K562 (cell line): ENCODE measurements at regions not wholly inside any gene's neighbourhood (a gene's known extent, or its start where the extent isn't known, plus 50 kb on each side); places are given as distances from the start of the nearest gene placed in this dataset.

Experiments
- ATAC-seq: fragments of 200-7000 bp; cut with Tn5 transposase; 3 replicates; pipeline ENCODE4 v1.9.1; 2020; ENCODE audit warnings: moderate library complexity
- BruUV-seq: library from RNA; stranded (reverse); fragments of 400-500 nt; replicated peaks from 2 replicates; lab custom pipeline; 2021; lab: Mats Ljungman, UMichigan
- CTCF ChIA-PET: fragments of 300-600 bp; formaldehyde crosslinking; extraction: SDS; loops from one replicate; lab custom pipeline; 2021; ENCODE audit warnings: low intra/inter-chr PET ratio; lab: Yijun Ruan, JAX
- POLR2A ChIA-PET: fragments of 300-600, 350-650 bp; sonication (Branson Sonifier 250); formaldehyde crosslinking; extraction: SDS; loops from one replicate; lab custom pipeline; 2021; ENCODE audit warnings: antibody characterized with exemption, inconsistent platforms; lab: Yijun Ruan, JAX
- DNase-seq, 4 experiments: peaks; one replicate each; pipeline versions ENCODE4 v3.0.0 to v3.0.0-alpha.2; 2011 to 2018; ENCODE audit warnings: low spot score in 3 of 4, mixed read lengths in 3 of 4; ENCODE audit errors: extremely low read depth in 1 of 4
- FAIRE-seq: peaks from 2 replicates; lab custom pipeline; 2011; peaks lifted over from hg19 to GRCh38; lab: Jason Lieb, UNC
- H2AFZ ChIP-seq: 2 replicates; pipeline ENCODE4 v1.6.0; 2011; ENCODE audit warnings: low read depth, low read length, control low read depth, inconsistent platforms
- H3K27ac ChIP-seq: fragments of 200-600 bp; 3 replicates; pipeline ENCODE4 v1.8.0; 2011; ENCODE audit warnings: low read depth, mild to moderate bottlenecking, control low read depth, inconsistent platforms, low read length, moderate library complexity, mixed read lengths; ENCODE audit errors: extremely low read depth
- H3K27me3 ChIP-seq, 2 experiments: fragments of 300-600 bp in 1 of 2; 2 replicates in 1 of 2; 3 replicates in 1 of 2; pipeline versions ENCODE4 v1.6.0 to v1.8.0; 2011; ENCODE audit warnings: inconsistent platforms in 2 of 2, low read length in 2 of 2, mild to moderate bottlenecking in 1 of 2, mixed read lengths in 1 of 2, moderate library complexity in 1 of 2; ENCODE audit not compliant: control insufficient read depth in 2 of 2, insufficient read depth in 2 of 2
- H3K36me3 ChIP-seq: fragments of 300-600 bp; 3 replicates; pipeline ENCODE4 v1.8.0; 2011; ENCODE audit warnings: mild to moderate bottlenecking, low read length, inconsistent platforms; ENCODE audit not compliant: control insufficient read depth, insufficient read depth
- H3K4me1 ChIP-seq, 2 experiments: fragments of 200-600 bp in 1 of 2; replicated peaks in 1 of 2; 2 replicates in 1 of 2; 3 replicates in 1 of 2; pipeline versions ENCODE4 v1.5.1 to v1.8.0; 2011; ENCODE audit warnings: inconsistent platforms in 2 of 2, low read length in 2 of 2, mild to moderate bottlenecking in 1 of 2, mixed read lengths in 1 of 2, moderate library complexity in 1 of 2; ENCODE audit not compliant: control insufficient read depth in 2 of 2, insufficient read depth in 2 of 2
- H3K4me2 ChIP-seq: 2 replicates; pipeline ENCODE4 v1.6.1; 2011; ENCODE audit warnings: low read length, control low read depth, inconsistent platforms, mixed read lengths; ENCODE audit not compliant: insufficient read depth
- H3K4me3 ChIP-seq: fragments of 200-600 bp; sonication (generic), shearing (Covaris generic); 2 replicates; pipeline ENCODE4 v1.5.1; 2016; ENCODE audit warnings: control low read depth, inconsistent platforms
- H3K79me2 ChIP-seq: fragments of 200-600 bp; 3 replicates; pipeline ENCODE4 v1.8.0; 2011; ENCODE audit warnings: low read length, inconsistent platforms; ENCODE audit not compliant: control insufficient read depth, insufficient read depth
- H3K9ac ChIP-seq, 2 experiments: 2 replicates each; pipeline versions ENCODE4 v1.6.0 to v1.6.1; 2011; ENCODE audit warnings: low read depth in 2 of 2, low read length in 2 of 2, control low read depth in 1 of 2, inconsistent platforms in 1 of 2, mild to moderate bottlenecking in 1 of 2, mixed read lengths in 1 of 2; ENCODE audit not compliant: insufficient read depth in 1 of 2
- H3K9me1 ChIP-seq: one replicate; pipeline ENCODE4 v1.6.0; 2011; ENCODE audit warnings: inconsistent platforms, mild to moderate bottlenecking, low read length, moderate library complexity; ENCODE audit not compliant: control insufficient read depth, insufficient read depth
- H3K9me3 ChIP-seq: replicated peaks from 2 replicates; pipeline ENCODE4 v1.5.1; 2011; ENCODE audit warnings: low read depth, low read length, inconsistent platforms; ENCODE audit not compliant: control insufficient read depth, insufficient read depth
- H4K20me1 ChIP-seq: replicated peaks from 2 replicates; pipeline ENCODE4 v1.6.1; 2011; ENCODE audit warnings: low read length, inconsistent platforms, mixed read lengths; ENCODE audit not compliant: control insufficient read depth, insufficient read depth
- CBFA2T3 ChIP-seq: fragments of 450-650 bp; IDR thresholded peaks from 2 replicates; pipeline ENCODE4 v1.6.1; 2017
- CHAMP1 ChIP-seq: fragments of 450-650 bp; IDR thresholded peaks from 2 replicates; pipeline ENCODE4 v1.6.1; 2016; ENCODE audit warnings: mild to moderate bottlenecking
- CREBBP ChIP-seq: IDR thresholded peaks from one replicate; pipeline ENCODE4 v1.6.1; 2012; ENCODE audit warnings: low read depth, mild to moderate bottlenecking, control low read depth, inconsistent platforms, low read length
- ELF1 ChIP-seq: fragments of 200-800 bp; sonication (Bioruptor generic); IDR thresholded peaks from 2 replicates; pipeline ENCODE4 v1.6.1; 2016; ENCODE audit warnings: missing genetic modification characterization, missing compliant biosample characterization
- PRDM10 ChIP-seq: fragments of 450-650 bp; IDR thresholded peaks from 2 replicates; pipeline ENCODE4 v1.6.1; 2018; ENCODE audit not compliant: partially characterized antibody
- WGBS: fragments of 100-300 bp; shearing (Covaris generic); methylation state at CpG from one replicate; pipeline ENCODE4 v1.1.6; 2016; ENCODE audit warnings: low coverage, mixed read lengths; ENCODE audit not compliant: insufficient coverage; ENCODE audit errors: missing lambda C conversion rate; 5-methylcytosine and 5-hydroxymethylcytosine counted together
- in situ Hi-C: fragments of 300-500 bp; cut with MboI; formaldehyde crosslinking; loops from 4 replicates; pipeline ENCODE4 v1.15.0; 2018; ENCODE audit warnings: inconsistent platforms, mixed read lengths
- intact Hi-C: fragments of 100-400 bp; cut with micrococcal nuclease; formaldehyde crosslinking; loops from 2 replicates; pipeline ENCODE4 v1.14.2; 2022

- Histone ChIP-seq H3K9me3 (peaks cover 6% of the 10 kb centered on the region), H3K27ac (no peak overlapping the region), H3K4me1 (peaks cover 45 to 46% of the 10 kb centered on the region in 2 experiments), H3K9me1 (no peaks in the 10 kb centered on the region), H4K20me1 (no peaks in the 10 kb centered on the region), H3K4me3 (no peak overlapping the region), H3K36me3 (no peaks in the 10 kb centered on the region), H2AFZ (peak overlapping the region; percentile 14; the same call in 1 of the 2 replicates), H3K4me2 (no peak overlapping the region; the same call in 1 of the 2 replicates), H3K27me3 (0 out of 5 replicates have a peak, but pooled peaks cover 0 to 2% of the 10 kb centered on the region in 2 experiments), H3K9ac (peak overlapping the region in 1 of 2 experiments; percentile 35; a peak in 1 of 4 replicates), H3K79me2 (no peaks in the 10 kb centered on the region)
- ATAC-seq (no peak), DNase-seq (peak in 2 of 4 experiments; percentile 33 to 39), FAIRE-seq (no peak)
- in situ Hi-C loops = no loop called here
- TF ChIP-seq CBFA2T3 (peak; percentile 23; the same call in 1 of the 2 replicates), ELF1 (tag) (peak; percentile 50; the same call in 1 of the 2 replicates), PRDM10 (peak; percentile 86), CREBBP (no peak), CHAMP1 (no peak)
- POLR2A ChIA-PET = interaction anchor here (1.2 kb wide), 1 partner anchor 11 kb away, joined by 3 read pairs; no protein-coding TSS in a partner anchor
- intact Hi-C loops = loop anchor here (5.0 kb wide), 3 partner anchors 168 to 803 kb away; partner anchors contain the start of gene NVL
- BruUV-seq = no TSS peak
- CTCF ChIA-PET = no interaction called here
- 21% methylated on average over 4 of the region's 4 CpGs for WGBS
Observed at GRCh38 chr1:224500796-224501195, 66.2 kb upstream of the WDR26 start.
